NT2/D1 (cell line): ENCODE measurements at regions not wholly inside any gene's neighbourhood (a gene's known extent, or its start where the extent isn't known, plus 50 kb on each side); places are given as distances from the start of the nearest gene placed in this dataset.

ENCODE experiments used
- YY1 ChIP-seq: IDR thresholded peaks from 2 replicates; pipeline ENCODE4 v1.6.1; 2011; ENCODE audit not compliant: insufficient read length, insufficient read depth
- ZNF274 ChIP-seq: IDR thresholded peaks from 2 replicates; pipeline ENCODE4 v1.6.1; 2011; ENCODE audit warnings: mild to moderate bottlenecking, low read depth, low read length

DNA sequence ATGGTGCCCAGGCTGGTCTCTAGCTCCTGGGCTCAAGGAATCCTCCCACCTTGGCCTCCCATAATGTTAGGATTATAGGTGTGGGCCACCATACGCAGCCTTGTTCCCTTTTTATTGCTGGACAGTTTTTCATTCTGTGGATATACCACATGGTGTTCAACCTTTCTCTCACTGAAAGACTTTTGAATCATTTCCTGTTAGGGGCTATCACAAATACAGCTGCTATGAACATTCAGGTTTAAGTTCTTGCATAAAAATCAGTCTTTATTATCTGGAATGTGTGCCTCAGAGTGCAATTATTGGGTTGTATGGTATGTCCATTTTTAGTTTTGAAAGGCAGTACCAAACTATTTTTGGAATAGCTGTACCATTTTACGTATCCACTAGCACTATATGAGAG, 647.2 kb downstream of the LIG4 start:
- TF ChIP-seq YY1 = no peak
- TF ChIP-seq ZNF274 = no peak
